Muscle layer of duodenum (tissue), 2 donors: ENCODE measurements at regions not wholly inside any gene's neighbourhood (a gene's known extent, or its start where the extent isn't known, plus 50 kb on each side); places are given as distances from the start of the nearest gene placed in this dataset.

Source experiments
- H3K27ac ChIP-seq: one replicate; pipeline ENCODE4 v1.7.0; 2013; ENCODE audit warnings: mild to moderate bottlenecking, low read length
- H3K27me3 ChIP-seq: one replicate; pipeline ENCODE4 v1.7.0; 2013; ENCODE audit warnings: low read depth, mild to moderate bottlenecking, control low read depth, low read length
- H3K36me3 ChIP-seq, 2 donors: one replicate each; pipeline ENCODE4 v1.7.0; 2013; ENCODE audit warnings: low read length in 2 of 2, control low read depth in 1 of 2, mild to moderate bottlenecking in 1 of 2; ENCODE audit not compliant: insufficient read depth in 2 of 2, control insufficient read depth in 1 of 2
- H3K4me1 ChIP-seq, 2 donors: one replicate each; pipeline ENCODE4 v1.7.0; 2013; ENCODE audit warnings: low read length in 2 of 2, mild to moderate bottlenecking in 2 of 2, control low read depth in 1 of 2, moderate library complexity in 1 of 2; ENCODE audit not compliant: insufficient read depth in 2 of 2, control insufficient read depth in 1 of 2
- H3K4me3 ChIP-seq, 2 donors: one replicate each; pipeline ENCODE4 v1.7.0; 2013; ENCODE audit warnings: low read length in 2 of 2, low read depth in 1 of 2, mild to moderate bottlenecking in 1 of 2
- H3K9me3 ChIP-seq, 2 donors: one replicate each; pipeline ENCODE4 v1.7.0; 2013; ENCODE audit warnings: low read length in 2 of 2, control low read depth in 1 of 2, mild to moderate bottlenecking in 1 of 2; ENCODE audit not compliant: control insufficient read depth in 1 of 2
- donor health status: healthy.

- Histone ChIP-seq H3K4me3 (peak overlapping the region; percentile 51 to 54), H3K9me3 (no peaks in the 10 kb centered on the region), H3K27ac (peak overlapping the region; percentile 78), H3K36me3 (no peaks in the 10 kb centered on the region), H3K27me3 (no peaks in the 10 kb centered on the region), H3K4me1 (peaks cover 4 to 8% of the 10 kb centered on the region in 2 donors)
These were observed 69.7 kb upstream of the ZNF516 start for GRCh38 chr18:76564655-76565237.

GRCh38 chr18:76564117-76564516 is 69.1 kb upstream of the ZNF516 start:
- Histone ChIP-seq H3K4me3 (peak overlapping the region in 1 of 2 donors; percentile 54), H3K9me3 (no peaks in the 10 kb centered on the region), H3K27me3 (no peaks in the 10 kb centered on the region), H3K27ac (peak overlapping the region; percentile 78), H3K4me1 (peaks cover 4 to 9% of the 10 kb centered on the region in 2 donors), H3K36me3 (no peaks in the 10 kb centered on the region)

GRCh38 chr18:76562286-76563122 is 67.5 kb upstream of the ZNF516 start:
- Histone ChIP-seq H3K4me1 (peaks cover 4 to 12% of the 10 kb centered on the region in 2 donors), H3K4me3 (no peak overlapping the region), H3K36me3 (no peaks in the 10 kb centered on the region), H3K27me3 (no peaks in the 10 kb centered on the region), H3K9me3 (no peaks in the 10 kb centered on the region), H3K27ac (no peak overlapping the region)

- Histone ChIP-seq H3K36me3 (no peaks in the 10 kb centered on the region), H3K9me3 (no peaks in the 10 kb centered on the region), H3K4me1 (peaks cover 0 to 5% of the 10 kb centered on the region in 2 donors), H3K27ac (no peak overlapping the region), H3K4me3 (no peak overlapping the region), H3K27me3 (no peaks in the 10 kb centered on the region)
These were observed 64.0 kb upstream of the ZNF516 start for GRCh38 chr18:76558881-76559667.

GRCh38 chr18:76557026-76557575 is 62.1 kb upstream of the ZNF516 start:
- H3K36me3 ChIP-seq = no peaks in the 10 kb centered on the region
- H3K4me1 ChIP-seq = peaks cover 0 to 5% of the 10 kb centered on the region in 2 donors
- no peaks in the 10 kb centered on the region for H3K27me3 ChIP-seq
- no peak overlapping the region for H3K27ac ChIP-seq
- H3K9me3 ChIP-seq = no peaks in the 10 kb centered on the region
- H3K4me3 ChIP-seq = no peak overlapping the region

GRCh38 chr18:76554547-76555222 is 59.6 kb upstream of the ZNF516 start:
- no peaks in the 10 kb centered on the region for H3K9me3 ChIP-seq
- no peaks in the 10 kb centered on the region for H3K27me3 ChIP-seq
- H3K4me3 ChIP-seq = no peak overlapping the region
- no peaks in the 10 kb centered on the region for H3K36me3 ChIP-seq
- H3K4me1 ChIP-seq = peaks cover 0 to 5% of the 10 kb centered on the region in 2 donors
- peak overlapping the region; percentile 64 for H3K27ac ChIP-seq

- no peaks in the 10 kb centered on the region for H3K9me3 ChIP-seq
- H3K4me3 ChIP-seq = no peak overlapping the region
- no peaks in the 10 kb centered on the region for H3K27me3 ChIP-seq
- peak overlapping the region; percentile 64 for H3K27ac ChIP-seq
- H3K36me3 ChIP-seq = no peaks in the 10 kb centered on the region
- H3K4me1 ChIP-seq = peaks cover 0 to 2% of the 10 kb centered on the region in 2 donors
These were observed 58.9 kb upstream of the ZNF516 start for GRCh38 chr18:76553715-76554546.

- Histone ChIP-seq H3K4me1 (no peaks in the 10 kb centered on the region), H3K27me3 (no peaks in the 10 kb centered on the region), H3K9me3 (no peaks in the 10 kb centered on the region), H3K27ac (no peak overlapping the region), H3K4me3 (no peak overlapping the region), H3K36me3 (no peaks in the 10 kb centered on the region)
These were observed 53.5 kb upstream of the ZNF516 start for GRCh38 chr18:76548541-76548940.

GRCh38 chr18:76547296-76547695 is 52.3 kb upstream of the ZNF516 start:
- H3K27me3 ChIP-seq = no peaks in the 10 kb centered on the region
- no peaks in the 10 kb centered on the region for H3K36me3 ChIP-seq
- no peak overlapping the region for H3K4me3 ChIP-seq
- H3K4me1 ChIP-seq = no peaks in the 10 kb centered on the region
- H3K9me3 ChIP-seq = no peaks in the 10 kb centered on the region
- no peak overlapping the region for H3K27ac ChIP-seq

GRCh38 chr18:76546436-76546835 is 51.4 kb upstream of the ZNF516 start:
- Histone ChIP-seq H3K4me3 (no peak overlapping the region), H3K27ac (no peak overlapping the region)

More at GRCh38 chr18:76546436-76546835, 51.4 kb upstream of the ZNF516 start:
- H3K36me3 ChIP-seq = no peaks in the 10 kb centered on the region
- no peaks in the 10 kb centered on the region for H3K27me3 ChIP-seq
- H3K4me1 ChIP-seq = no peaks in the 10 kb centered on the region
- H3K9me3 ChIP-seq = no peaks in the 10 kb centered on the region
